ENCODE measurements at regions not wholly inside any gene's neighbourhood (a gene's known extent, or its start where the extent isn't known, plus 50 kb on each side); places are given as distances from the start of the nearest gene placed in this dataset.
"Not testable (repeated sequence)": the region's sequence is repeated elsewhere in the genome, so short reads cannot be mapped to it uniquely, and the experiment has no call there.

GRCh38 chr4:66805582-66805981 lies 739.7 kb downstream of the CENPC start:
- no peak for DNase-seq

DNA sequence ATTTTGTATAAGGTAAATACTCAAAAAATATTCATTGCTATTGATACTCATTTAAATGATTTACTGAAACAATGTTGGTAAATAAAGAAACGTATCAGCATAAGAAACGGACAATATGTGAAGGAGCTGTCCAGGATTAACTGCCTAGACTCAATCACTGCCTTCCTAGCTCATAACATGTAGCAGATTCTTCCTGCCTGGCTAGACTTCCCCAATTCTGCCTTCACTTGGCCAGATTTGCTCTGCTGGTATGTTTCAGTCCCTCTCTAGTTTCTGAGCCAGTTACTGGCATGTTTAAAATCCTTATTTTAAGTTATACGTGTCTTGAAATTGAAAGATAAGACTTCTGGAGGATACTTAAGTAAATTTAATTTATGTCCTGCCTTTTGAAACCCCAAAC lies 740.3 kb downstream of the CENPC start:
- no peak for DNase-seq

DNA sequence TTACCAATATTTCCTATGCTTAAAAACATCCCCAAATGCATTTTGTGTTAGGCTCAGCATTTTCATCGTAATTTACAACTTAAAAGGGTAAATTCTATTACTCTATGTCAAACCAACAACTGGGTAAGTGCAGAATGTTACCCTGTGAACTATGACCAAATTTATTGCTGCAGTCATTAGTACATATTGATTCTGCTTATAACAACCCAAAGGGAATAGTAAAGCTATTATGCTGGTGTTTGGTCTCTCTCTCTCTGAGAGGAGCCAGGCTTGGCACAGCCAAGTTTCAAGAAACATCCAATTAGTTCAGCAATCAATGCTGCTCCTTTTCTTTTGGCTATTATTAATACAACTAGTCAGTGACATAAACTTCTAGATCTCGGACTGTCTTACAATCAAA lies 747.7 kb downstream of the CENPC start:
- no peak for DNase-seq

GRCh38 chr4:66795724-66796123 lies 749.6 kb downstream of the CENPC start:
- DNase-seq, result no peak

- DNase-seq, result no peak
Measured at GRCh38 chr4:66794390-66795034, 750.8 kb downstream of the CENPC start.

- DNase-seq, result no peak
Measured at GRCh38 chr4:66791686-66792085, 753.6 kb downstream of the CENPC start.

GRCh38 chr4:66785479-66785878 lies 759.8 kb downstream of the CENPC start:
- no peak for DNase-seq

DNA sequence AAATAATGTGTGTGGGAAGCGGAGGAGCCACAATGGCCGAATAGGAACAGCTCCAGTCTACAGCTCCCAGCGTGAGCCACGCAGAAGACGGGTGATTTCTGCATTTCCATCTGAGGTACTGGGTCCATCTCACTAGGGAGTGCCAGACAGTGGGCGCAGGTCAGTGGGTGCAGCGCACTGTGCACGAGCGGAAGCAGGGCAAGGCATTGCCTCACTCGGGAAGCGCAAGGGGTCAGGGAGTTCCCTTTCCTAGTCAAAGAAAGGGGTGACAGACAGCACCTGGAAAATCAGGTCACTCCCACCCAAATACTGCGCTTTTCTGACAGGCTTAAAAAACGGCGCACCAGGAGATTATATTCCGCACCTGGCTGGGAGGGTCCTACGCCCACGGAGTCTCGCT lies 762.6 kb downstream of the CENPC start:
- DNase-seq, result not testable (repeated sequence)

GRCh38 chr4:66777097-66777496 lies 768.2 kb downstream of the CENPC start:
- no peak for DNase-seq

- DNase-seq, result no peak
Measured at GRCh38 chr4:66769441-66769840, 775.9 kb downstream of the CENPC start.

DNA sequence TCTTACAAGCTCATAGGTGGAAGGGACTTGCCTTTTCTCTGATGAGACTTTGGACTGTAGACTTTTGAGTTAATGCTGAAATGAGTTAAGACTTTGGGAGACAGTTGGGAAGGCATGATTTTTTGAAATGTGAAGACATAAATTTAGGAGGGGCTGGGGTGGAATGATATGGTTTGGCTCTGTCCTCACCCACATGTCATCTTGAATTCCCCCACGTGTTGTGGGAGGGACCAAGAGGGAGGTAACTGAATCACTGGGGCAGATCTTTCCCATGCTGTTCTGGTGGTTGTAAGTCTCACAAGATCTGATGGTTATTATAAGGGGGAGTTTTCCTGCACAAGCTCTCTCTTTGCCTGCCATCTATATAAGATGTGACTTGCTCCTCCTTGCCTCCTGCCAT lies 777.9 kb downstream of the CENPC start:
- no peak for DNase-seq

GRCh38 chr4:66766557-66766956 lies 778.7 kb downstream of the CENPC start:
- no peak for DNase-seq

GRCh38 chr4:66750273-66750672 lies 795.0 kb downstream of the CENPC start:
- DNase-seq, result no peak

DNA sequence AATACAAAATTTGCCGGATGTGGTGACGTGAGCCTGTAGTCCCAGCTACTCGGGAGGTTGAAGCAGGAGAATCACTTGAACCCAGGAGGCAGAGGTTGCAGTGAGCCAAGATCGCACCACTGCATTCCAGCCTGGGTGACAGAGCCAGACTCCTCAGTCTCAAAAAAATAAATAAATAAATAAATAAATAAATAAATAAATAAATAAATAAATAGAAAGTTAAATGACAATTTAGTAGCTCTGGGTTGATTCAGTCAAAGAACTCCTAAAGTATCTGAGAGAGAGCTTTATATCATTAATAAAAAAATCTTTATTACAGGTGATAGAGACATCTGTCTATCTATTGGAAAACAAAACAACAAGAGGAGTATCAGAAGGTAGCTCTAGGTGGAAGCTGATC lies 798.4 kb downstream of the CENPC start:
- DNase-seq, result not testable (repeated sequence)

DNA sequence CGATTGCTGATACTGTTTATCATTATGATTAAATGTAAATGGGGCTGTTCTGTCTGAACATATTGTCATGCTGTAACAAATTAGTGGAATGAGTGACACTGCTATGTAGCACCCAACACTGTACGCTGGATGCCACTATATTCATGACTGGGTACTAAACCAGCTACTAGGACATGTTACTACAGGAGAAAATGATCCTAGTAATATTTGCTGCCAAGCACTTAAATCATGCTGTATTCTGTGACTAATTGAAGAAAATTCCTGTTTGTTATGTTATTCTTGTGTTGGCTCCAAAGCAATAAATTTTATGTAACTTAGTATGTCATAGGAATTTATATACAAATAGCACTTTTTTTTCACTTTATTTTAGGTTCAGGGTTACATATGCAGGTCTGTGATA lies 804.2 kb downstream of the CENPC start:
- DNase-seq, result no peak

DNA sequence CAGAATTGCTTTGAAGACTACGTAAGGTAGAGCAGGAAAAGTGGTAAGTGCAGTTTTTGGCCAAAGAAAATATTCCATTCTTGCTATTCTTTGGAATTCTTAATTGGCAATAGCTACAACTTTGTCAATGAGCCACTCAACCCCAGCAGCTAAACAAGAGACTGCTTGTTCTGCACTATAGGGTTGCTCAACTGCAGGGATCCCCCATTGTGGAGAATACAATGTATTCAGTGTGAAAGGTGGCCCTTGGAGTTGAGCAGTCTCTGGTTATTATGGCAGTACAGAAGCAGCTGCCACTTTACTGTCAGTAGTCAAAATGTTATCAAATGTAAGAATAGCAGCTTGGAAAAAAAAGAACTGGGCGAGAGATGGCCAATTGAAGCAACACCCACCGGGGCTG lies 808.7 kb downstream of the CENPC start:
- DNase-seq, result no peak

- DNase-seq, result no peak
Measured at GRCh38 chr4:66728280-66728679, 817.0 kb downstream of the CENPC start.

DNA sequence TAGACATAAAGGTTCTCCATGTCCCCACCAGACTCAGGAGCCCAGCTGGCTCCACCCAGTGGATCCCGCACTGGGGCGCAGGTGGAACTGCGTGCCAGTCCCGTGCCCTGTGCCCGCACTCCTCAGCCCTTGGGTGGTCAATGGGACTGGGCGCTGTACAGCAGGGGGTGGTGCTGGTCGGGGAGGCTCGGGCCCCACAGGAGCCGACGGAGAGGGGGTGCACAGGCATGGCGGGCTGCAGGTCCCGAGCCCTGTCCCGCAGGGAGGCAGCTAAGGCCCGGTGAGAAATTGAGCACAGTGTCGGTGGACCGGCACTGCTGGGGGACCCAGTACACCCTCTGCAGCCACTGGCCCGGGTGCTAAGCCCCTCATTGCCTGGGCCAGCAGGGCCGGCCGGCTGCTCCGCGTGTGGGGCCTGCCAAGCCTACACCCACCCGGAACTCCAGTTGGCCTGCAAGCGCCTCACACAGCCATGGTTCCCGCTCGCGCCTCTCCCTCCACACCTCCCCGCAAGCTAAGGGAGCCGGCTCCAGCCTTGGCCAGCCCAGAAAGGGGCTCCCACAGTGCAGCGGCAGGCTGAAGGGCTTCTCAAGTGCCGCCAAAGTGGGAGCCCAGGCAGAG lies 832.9 kb downstream of the CENPC start:
- not testable (repeated sequence) for DNase-seq

DNA sequence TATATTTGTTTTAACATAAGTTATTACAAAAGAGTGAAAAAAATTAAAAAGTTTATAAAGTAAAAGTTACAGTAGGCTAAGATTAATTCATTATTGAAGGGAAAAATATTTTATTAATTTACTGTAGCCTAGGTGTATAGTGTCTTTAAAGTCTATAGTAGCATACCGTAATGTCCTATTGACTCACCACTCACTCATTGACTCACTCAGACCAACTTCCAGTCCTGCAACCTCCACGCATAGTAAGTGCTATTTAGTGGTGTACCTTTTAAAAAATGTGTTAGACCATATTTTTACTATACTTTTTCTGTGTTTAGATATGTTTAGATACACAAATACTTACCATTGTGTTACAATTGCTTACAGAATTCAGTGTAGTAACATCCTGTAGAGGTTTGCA lies 841.1 kb downstream of the CENPC start:
- no peak for DNase-seq

- no peak for DNase-seq
Measured at GRCh38 chr4:66694739-66695138, 850.6 kb downstream of the CENPC start.

GRCh38 chr4:66693694-66694093 lies 851.6 kb downstream of the CENPC start:
- DNase-seq, result no peak

- DNase-seq, result no peak
Measured at GRCh38 chr4:66691101-66691500, 854.2 kb downstream of the CENPC start.

DNA sequence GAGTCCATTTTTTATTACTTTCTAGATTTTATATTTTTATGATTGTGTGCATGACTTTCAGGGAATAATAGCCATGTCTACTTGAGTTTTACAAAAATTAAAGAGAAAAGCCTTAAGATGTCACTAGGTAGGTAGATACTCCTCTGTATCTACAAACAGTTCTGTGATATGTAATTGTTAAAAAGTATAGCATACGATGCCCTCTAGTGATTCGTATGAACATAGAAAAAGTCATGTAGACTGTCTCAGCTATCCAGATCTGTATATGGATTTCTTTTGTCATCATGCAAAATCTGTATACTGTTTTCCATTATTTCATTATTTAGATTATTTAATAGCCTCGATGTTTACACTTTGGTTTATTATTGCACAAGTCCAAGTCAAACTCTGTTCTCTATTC lies 856.6 kb downstream of the CENPC start:
- peak; percentile 41 for DNase-seq

DNA sequence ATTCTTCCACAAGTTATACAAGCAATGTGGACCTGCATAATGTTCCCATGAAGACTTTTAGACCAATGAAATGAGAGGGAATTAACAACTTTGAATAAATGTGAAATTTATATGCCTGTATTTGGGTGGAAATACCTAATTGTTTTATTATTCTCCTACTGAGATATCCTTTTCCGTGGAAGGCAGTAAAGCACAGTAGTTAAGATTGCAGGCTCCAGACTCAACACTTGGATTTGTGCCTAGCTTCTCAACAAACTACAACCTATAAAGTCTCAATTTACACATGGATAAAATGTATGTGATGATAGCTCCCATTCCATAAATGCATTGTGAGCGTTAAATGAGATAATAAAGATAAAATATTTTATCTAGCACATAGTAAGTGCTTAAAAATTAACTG lies 857.8 kb downstream of the CENPC start:
- no peak for DNase-seq

DNA sequence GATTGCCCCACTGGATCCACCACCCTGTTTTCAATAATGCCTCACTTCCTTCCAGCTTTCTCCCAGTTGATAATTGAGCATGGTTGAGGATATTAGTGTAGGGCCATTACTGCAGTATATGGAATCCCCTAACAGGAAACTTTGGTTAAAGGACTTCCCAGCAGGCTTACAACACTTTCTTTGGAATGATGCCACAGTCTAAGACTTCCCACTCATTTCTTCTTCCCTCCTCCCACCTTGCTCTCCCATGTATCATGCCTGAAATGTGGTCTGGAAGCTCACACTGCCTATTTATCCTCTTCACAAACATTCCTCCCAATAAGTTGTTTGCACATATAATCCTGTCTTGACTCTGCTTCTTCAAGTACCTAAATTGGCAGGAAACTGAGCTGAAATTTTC lies 863.3 kb downstream of the CENPC start:
- no peak for DNase-seq
